ENCODE measurements at regions not wholly inside any gene's neighbourhood (a gene's known extent, or its start where the extent isn't known, plus 50 kb on each side); places are given as distances from the start of the nearest gene placed in this dataset.
A peak's percentile ranks its signal among the peaks of the same experiment; 100 is the strongest.
"Not testable (repeated sequence)": the region's sequence is repeated elsewhere in the genome, so short reads cannot be mapped to it uniquely, and the experiment has no call there.

- DNase-seq (ENCODE audit: low spot score): no peak
These were observed 1215.4 kb upstream of the USP15 start for GRCh38 chr12:61044766-61045165.

DNA sequence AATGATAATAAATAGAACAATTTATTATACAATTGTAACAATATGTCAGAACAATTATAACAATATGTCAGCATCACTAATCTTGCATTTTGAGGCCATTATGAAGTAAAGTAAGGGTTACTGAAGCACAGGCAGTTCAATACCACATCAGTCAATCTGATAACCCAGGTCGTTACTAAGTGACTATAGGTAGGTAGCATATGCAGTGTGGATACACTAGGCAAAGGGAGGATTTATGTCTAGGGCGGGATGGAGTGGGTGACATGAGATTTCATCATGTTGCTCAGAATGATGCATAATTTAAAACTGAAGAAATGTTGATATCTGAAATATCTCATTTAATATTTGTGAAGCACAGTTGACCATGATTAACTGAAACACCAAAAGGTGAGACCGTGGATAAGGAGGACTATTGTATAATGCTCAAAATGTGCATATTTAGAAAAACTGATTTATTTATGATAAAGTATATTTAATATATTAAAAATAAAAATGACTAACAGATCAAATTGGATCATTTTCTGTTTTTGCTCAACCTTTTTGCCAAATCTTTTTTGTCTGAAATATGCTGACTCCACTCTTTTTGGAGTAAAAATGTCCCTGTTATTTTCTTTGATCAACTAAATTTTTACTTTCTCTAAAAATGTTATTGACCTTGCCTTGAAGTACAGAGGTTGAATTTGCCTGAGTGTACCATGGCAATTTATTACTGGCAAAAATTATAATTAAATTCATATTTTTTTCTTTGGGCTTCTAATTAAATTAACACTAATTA lies 1189.4 kb upstream of the USP15 start:
- DNase-seq (ENCODE audit: low spot score): no peak

DNA sequence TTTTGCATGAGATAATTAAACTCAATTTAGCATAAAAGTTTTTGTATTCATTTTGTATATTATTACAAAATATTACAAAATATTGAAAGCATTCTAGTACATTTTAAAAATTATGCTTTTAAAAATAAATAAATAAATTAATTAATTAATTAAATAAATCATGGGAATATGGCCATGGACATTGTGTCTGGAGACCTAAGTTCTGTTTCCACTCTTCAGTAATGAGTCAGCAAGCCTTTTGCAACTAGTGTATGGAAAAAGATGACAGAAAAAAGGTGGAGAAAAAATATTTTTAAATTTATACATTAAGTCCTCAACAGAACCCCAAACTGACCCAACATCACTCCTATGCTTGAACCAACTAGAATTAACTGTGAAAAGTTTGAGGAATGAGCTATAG lies 1187.5 kb upstream of the USP15 start:
- no peak for DNase-seq (ENCODE audit: low spot score)

DNA sequence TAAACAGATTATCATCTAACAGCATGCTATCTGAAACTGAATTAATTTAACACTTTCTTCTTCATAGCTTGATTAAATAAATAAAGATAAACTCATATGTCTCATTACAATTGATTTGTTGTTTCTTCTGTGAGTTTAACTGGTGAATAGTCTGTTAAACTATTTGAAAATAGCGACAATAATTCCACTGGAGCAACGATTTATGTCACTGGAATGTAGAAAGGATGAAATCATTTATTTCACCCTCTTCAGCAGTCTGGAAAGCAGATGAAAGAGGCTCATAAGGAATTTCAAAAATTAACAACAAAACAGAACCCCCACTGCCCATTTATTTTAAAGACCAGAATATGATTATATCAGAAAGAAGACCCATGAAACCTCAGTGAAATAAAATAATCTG lies 1165.1 kb upstream of the USP15 start:
- no peak for DNase-seq (ENCODE audit: low spot score)

- DNase-seq (ENCODE audit: low spot score): no peak
These were observed 1162.1 kb upstream of the USP15 start for GRCh38 chr12:61098031-61098580.

GRCh38 chr12:61107118-61107517 lies 1153.1 kb upstream of the USP15 start:
- DNase-seq (ENCODE audit: low spot score): no peak

GRCh38 chr12:61111218-61111617 lies 1149.0 kb upstream of the USP15 start:
- DNase-seq (ENCODE audit: low spot score): no peak

DNA sequence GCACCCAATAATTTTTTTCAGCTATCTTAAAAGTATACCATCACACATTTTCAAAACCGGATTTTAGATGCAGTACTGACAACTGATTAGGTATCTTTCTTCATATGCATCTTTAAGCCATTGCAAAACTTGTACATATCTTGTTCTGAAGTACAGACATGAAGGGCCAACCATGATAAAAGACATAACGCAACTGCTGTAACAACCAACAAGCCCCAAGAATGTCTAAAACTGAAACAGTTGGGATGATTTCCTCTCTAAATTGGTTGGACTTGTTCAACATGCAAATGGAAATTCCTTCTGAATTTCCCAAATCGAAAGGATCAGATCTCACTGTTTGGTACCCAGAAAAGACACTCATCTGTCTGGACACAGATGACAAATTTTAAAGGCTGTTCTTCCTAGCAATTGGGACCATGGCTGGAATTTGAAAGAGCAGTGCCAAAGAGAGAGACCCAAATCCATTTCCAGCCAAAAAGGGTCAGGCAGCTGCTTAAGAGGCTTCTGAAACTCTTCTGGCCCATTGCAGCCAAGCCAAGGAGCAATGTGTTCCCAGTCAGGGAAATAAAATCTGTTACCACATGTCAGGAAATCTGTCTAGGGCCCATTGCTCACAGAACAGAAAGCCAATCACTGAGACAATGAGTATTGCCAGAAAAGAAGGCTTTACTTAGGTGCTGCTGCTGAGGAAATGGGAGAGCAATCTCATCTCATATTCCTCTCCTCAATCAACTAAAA lies 1122.4 kb upstream of the USP15 start:
- DNase-seq (ENCODE audit: low spot score): no peak

DNA sequence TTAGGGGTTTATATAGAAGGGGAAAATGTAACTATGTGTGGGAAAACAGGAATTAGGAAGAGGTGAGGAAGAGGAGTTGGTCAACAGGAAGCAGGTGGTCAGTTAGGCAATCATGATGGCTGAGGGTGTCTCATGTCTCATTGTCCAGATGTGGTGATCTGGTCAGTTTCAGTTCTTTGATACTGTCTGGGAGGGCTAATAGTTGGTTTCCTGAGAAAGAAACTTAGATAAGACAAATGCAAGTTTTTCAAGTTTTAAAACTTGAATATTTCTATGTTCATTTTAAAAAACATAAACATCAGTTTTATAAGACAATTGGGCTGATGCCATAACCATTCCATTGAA lies 1121.8 kb upstream of the USP15 start:
- no peak for DNase-seq (ENCODE audit: low spot score)

GRCh38 chr12:61161961-61162360 lies 1098.2 kb upstream of the USP15 start:
- peak; percentile 1 for DNase-seq (ENCODE audit: low spot score)

DNA sequence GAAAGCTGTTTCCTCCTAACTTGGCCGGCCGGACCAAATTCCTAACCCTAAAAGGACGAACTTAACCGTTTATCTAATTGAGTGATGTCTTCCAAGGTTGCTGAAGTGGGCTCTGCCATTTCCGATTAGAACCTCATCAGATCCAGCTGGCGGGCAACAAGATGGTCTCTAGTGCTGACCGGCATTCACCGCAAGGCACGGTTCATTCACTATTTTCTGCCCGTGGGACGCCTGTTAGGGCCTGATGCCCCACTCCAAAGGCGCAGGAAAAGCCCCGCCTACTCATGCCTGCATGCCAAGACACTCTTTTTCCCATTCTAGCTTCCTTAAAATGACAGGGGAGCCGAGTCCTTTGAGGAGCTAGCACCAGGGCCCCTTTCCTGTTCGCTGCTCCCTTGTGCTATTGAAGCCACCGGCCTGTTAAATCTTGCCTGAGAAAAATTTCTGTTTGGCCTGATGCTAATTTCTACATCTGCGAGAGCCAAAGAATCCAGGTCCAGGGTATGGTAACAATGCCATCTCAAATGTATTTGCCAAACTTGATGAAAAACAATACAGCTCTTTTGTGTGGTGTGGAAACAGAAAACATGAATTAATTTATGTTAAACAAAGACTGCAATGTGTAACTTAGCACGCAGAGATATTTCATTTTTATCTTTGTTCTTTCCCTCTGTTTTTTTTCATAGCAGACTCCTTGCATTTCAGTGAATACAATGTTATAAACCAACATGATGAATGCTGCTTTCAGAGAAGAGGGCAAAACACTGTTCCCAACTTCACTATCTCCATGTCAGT lies 1071.2 kb upstream of the USP15 start:
- no peak for DNase-seq (ENCODE audit: low spot score)

DNA sequence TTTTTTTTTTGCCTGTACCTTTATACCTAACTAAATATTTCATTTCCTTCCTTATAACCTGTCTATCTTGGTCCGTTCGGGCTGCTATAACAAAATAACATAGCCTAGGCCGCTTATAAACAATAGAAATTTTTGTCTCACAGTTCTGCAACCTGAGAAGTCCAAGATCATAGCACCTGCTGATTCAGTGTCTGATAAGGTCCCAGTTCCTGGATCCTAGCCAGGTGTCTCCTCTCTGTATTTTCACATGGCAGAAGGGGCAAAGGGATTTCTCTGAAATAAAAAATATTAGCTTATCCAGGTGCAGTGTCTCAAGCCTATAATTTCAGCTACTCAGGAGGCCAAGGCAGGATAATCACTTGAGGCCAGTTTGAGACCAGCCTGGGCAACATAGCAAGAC lies 1046.6 kb upstream of the USP15 start:
- DNase-seq (ENCODE audit: low spot score): no peak

- DNase-seq (ENCODE audit: low spot score): no peak
These were observed 1039.9 kb upstream of the USP15 start for GRCh38 chr12:61220337-61220736.

GRCh38 chr12:61232040-61232439 lies 1028.2 kb upstream of the USP15 start:
- DNase-seq (ENCODE audit: low spot score): no peak

DNA sequence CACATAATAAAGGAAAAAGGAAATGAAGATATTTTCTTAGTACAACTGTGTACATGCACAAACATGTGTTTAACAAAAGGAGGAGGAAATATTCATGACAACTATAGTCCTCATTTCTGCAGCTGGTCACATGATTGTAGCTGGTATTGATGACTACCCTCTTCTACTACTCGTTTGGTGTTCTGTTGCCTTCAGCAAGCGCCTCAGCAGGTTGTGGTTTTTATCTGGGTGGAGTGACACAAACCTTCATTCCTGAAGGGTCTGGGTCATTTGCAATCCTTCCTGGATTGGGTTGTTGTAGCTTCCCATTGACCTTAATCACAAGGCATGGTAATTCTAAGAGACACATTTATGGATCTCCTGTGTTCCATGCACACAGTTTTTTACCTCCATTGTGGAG lies 1009.9 kb upstream of the USP15 start:
- no peak for DNase-seq (ENCODE audit: low spot score)

GRCh38 chr12:61251076-61251475 lies 1009.1 kb upstream of the USP15 start:
- DNase-seq (ENCODE audit: low spot score): no peak

GRCh38 chr12:61254225-61254624 lies 1006.0 kb upstream of the USP15 start:
- no peak for DNase-seq (ENCODE audit: low spot score)

GRCh38 chr12:61264294-61264693 lies 995.9 kb upstream of the USP15 start:
- not testable (repeated sequence) for DNase-seq (ENCODE audit: low spot score)

DNA sequence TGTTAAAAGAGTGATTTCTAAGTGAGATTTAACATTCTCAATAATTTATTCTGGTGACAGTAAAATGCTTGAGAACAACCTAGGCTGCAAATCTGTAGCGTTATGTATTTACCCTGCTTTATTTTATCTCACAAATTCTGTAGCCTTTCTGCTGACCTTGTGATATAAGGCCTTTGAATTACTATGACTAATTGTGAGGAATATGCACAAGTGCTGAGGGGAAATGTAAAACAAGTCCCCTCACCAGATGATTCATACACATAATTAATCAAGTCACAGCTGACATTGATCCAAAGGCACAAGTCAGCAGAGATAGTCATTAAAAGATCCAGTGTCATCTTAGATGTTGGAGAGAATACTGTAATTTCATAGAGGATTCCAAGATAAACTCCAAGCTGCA lies 992.7 kb upstream of the USP15 start:
- DNase-seq (ENCODE audit: low spot score): no peak

GRCh38 chr12:61272441-61272840 lies 987.8 kb upstream of the USP15 start:
- DNase-seq (ENCODE audit: low spot score): no peak

DNA sequence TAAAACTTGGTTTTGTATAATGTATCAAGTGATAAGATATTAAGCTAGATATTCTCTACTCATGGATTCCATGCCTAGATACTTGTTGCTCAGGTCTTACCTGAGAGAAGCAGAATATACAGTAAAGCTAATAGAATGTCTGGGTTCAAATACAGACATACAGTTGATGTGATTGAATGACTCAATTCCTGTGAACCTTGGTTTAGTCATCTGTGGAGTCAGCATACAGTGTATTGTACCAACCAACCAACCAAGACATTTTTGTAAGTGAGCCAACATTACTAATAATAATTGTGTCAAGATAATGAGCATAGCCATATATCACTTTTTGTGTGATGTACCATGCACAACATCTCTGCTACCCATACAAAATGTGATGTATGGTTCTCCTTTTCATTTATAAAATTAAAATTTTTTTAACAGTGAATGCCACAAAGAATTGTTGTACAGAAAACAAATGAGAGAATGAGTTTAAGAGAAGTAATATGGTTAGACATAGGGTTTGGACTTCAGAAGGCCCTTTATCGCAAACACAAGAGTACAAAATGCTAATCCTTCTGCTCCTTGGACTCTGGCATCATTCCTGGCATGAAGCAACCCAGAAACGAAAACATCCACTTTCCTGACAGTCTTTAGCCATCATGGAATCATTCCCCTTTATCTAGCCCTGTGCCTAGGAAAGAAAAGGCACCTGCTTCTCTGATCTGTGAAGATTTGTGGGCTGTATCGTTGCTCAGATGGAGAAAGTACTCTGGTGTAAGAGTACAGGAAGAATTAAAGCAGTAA lies 977.2 kb upstream of the USP15 start:
- no peak for DNase-seq (ENCODE audit: low spot score)

DNA sequence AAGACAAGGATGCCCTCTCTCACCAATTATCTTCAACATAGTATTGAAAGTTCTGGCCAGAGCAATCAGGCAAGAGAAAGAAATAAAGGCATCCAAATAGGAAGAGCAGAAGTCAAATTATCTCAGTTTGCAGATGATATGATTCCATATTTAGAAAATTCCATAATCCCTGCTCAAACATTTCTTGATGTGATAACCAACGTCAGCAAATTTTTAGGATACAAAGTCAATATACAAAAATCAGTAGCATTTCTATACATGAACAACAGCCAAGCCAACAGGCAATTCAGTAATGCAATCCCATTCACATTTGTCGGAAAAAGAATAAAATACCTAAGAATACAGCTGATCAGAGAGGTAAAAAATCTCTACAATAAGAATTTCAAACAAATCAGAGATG lies 969.7 kb upstream of the USP15 start:
- no peak for DNase-seq (ENCODE audit: low spot score)
